ENCODE measurements at regions not wholly inside any gene's neighbourhood (a gene's known extent, or its start where the extent isn't known, plus 50 kb on each side); places are given as distances from the start of the nearest gene placed in this dataset.
"Not testable (repeated sequence)": the region's sequence is repeated elsewhere in the genome, so short reads cannot be mapped to it uniquely, and the experiment has no call there.

DNA sequence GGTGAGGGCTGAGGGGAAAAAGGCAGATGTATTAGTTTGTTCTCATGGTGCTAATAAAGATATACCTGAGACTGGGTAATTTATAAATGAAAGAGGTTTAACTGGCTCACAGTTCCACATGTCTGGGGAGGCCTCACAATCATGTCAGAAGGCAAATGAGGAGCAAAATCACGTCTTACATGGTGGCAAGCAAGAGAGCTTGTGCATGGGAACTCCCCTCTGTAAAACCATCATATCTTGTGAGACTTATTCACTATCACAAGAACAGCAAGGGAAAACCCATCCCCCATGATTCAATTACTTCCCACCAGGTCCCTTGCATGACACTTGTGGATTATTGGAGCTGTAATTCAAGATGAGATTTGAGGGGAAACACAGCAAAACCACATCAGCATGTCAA lies 1220.9 kb downstream of the GALC start:
- no peaks in the 10 kb centered on the region for H3K27me3 ChIP-seq (ENCODE audit: insufficient read depth, low read length)
- H3K4me3 ChIP-seq (ENCODE audit: low read length) = no peak overlapping the region
- no peaks in the 10 kb centered on the region for H3K9me3 ChIP-seq (ENCODE audit: low read depth, low read length)
- H3K4me1 ChIP-seq (ENCODE audit: insufficient read depth, low read length) = no peaks in the 10 kb centered on the region

DNA sequence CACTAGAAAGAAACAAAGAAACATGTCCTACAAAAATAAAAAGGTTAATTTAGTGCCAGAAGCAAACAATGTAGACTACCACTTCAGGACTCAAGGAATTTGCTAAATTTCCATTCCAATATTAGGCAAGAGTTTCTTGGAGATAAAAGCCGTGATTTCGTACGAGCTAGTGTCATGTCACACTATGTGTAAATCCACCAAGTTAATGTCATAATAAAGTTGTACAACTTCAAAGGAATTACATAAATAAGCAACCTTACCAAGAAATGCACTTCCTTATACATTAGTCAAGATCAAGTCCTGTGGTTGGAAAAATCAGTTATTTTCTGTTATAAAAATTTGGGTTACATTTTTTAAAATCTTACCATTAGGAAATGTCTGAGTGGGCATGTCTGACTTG lies 1222.8 kb downstream of the GALC start:
- Histone ChIP-seq H3K27me3 (ENCODE audit: insufficient read depth, low read length) (no peaks in the 10 kb centered on the region), H3K9me3 (ENCODE audit: low read depth, low read length) (no peaks in the 10 kb centered on the region), H3K4me3 (ENCODE audit: low read length) (no peak overlapping the region), H3K4me1 (ENCODE audit: insufficient read depth, low read length) (no peaks in the 10 kb centered on the region)

DNA sequence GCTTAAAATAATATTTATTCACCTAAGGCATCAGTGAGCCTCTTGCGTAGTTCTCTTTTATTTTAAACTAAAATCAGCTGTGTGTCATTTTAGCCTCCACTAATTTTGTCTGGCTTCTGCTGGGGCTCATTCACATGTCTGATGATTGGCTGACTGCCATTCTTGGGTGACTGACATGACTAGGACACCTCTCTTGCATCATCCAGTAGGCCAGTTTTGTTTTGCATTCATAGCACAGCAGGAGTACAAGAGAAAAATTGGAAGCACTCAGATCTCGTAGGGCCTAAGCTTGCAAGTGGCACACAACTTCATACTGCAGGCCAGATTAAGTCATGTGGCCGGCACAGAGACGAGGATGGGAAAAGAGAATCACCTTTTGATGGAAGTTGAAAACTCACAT lies 1226.5 kb downstream of the GALC start:
- no peak overlapping the region for H3K4me3 ChIP-seq (ENCODE audit: low read length)
- H3K4me1 ChIP-seq (ENCODE audit: insufficient read depth, low read length) = peaks cover 6% of the 10 kb centered on the region
- H3K27me3 ChIP-seq (ENCODE audit: insufficient read depth, low read length) = no peaks in the 10 kb centered on the region
- no peaks in the 10 kb centered on the region for H3K9me3 ChIP-seq (ENCODE audit: low read depth, low read length)

DNA sequence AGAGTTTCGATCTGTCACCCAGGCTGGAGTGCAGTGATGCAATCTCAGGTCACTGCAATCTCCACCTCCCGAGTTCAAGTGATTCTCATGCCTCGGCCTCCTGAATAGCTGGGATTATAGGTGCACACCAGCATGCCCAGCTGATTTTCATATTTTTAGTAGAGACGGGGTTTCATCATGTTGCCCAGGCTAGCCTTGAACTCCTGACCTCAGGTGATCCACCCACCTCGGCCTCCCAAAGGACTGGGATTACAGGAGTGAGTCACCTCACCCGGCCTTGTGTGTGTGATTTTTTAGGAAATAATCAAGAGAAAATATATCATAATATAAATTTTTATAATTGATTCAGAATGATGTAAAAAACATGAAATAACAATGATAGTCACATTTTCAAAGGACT lies 1231.4 kb downstream of the GALC start:
- Histone ChIP-seq H3K9me3 (ENCODE audit: low read depth, low read length) (no peaks in the 10 kb centered on the region), H3K4me3 (ENCODE audit: low read length) (no peak overlapping the region), H3K4me1 (ENCODE audit: insufficient read depth, low read length) (peaks cover 6% of the 10 kb centered on the region)

DNA sequence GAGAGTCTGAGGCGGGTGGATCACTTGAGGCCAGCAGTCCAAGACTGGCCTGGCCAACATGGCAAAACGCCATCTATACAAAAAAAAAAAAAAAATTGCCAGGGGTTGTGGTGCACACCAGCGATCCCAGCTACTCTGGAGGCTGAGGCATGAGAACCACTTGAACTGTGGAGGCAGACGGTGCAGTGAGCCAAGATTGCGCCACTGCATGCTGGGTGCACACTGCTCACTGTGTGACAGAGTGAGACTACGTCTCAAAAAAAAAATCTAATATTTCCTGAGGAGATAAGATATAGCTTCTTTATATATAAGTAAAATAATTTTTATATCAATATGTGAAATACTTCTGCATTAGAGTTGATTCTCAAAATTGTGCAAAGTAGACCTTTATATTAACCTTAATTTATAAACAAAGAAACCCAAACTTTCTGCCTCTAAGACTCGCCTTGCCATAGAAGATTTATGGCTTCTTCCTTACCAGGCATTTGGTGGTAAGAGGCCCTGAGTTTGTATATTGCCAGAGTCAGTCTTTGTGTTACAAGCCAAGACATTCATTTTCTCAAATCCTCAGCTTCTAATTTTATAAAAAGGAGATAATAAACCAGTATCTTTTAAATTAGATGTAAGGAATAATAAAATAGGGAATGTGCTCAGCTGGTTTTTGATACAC lies 1226.7 kb downstream of the FLRT2 start:
- Histone ChIP-seq H3K4me3 (ENCODE audit: low read length) (no peak overlapping the region), H3K4me1 (ENCODE audit: insufficient read depth, low read length) (no peaks in the 10 kb centered on the region), H3K9me3 (ENCODE audit: low read depth, low read length) (no peaks in the 10 kb centered on the region), H3K27me3 (ENCODE audit: insufficient read depth, low read length) (no peaks in the 10 kb centered on the region)

More for the DNA sequence above, 1231.4 kb downstream of the GALC start:
- H3K27me3 ChIP-seq (ENCODE audit: insufficient read depth, low read length) = no peaks in the 10 kb centered on the region

DNA sequence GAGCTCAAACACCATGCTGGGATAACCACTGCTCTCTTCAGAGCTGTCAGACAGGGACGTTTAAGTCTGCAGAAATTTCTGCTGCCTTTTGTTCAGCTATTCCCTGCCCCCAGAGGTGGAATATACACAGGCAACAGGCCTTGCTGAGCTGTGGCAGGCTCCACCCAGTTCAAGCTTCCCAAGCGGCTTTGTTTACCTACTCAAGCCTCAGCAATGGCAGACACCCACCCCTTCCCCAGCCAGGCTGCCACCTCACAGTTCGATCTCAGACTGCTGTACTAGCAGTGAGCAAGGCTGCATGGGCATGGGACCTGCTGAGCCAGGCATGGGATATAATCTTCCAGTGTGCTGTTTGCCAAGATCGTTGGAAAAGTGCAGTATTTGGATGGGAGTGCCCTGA lies 1220.5 kb downstream of the FLRT2 start:
- H3K9me3 ChIP-seq (ENCODE audit: low read depth, low read length); H3K4me1 ChIP-seq (ENCODE audit: insufficient read depth, low read length); H3K4me3 ChIP-seq (ENCODE audit: low read length); H3K27me3 ChIP-seq (ENCODE audit: insufficient read depth, low read length): not testable (repeated sequence)

DNA sequence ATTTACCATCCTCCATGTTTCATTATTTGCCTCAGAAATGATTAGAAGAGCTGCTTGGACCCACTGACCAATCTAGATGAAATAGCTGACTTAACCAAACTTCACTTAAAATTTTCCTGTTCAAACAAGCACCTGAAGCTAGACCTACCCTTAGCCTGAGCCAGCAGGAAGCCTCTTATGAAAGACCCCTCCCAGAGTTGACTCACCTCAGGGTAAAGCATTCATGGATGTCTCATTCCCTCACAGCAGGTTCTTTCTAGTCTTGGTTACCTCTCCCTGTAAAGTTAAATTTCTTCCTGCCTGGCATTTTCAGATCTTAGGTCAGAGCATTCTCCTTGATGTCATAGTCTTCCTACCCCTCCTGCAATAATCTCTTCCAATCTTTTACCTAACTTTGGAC lies 1209.8 kb downstream of the FLRT2 start:
- Histone ChIP-seq H3K4me3 (ENCODE audit: low read length) (no peak overlapping the region), H3K9me3 (ENCODE audit: low read depth, low read length) (no peaks in the 10 kb centered on the region), H3K27me3 (ENCODE audit: insufficient read depth, low read length) (no peaks in the 10 kb centered on the region), H3K4me1 (ENCODE audit: insufficient read depth, low read length) (no peaks in the 10 kb centered on the region)

DNA sequence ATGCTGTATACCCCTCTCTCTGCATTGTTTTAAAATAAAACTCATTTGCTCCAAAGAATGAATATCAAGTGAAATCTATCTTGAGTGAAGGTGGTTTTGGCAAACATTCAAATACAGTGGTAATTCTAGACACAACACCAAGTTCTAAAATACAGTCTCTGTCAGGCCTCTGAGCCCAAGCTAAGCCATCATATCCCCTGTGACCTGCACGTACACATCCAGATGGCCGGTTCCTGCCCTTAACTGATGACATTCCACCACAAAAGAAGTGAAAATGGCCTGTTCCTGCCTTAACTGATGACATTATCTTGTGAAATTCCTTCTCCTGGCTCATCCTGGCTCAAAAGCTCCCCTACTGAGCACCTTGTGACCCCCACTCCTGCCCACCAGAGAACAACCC lies 1201.5 kb downstream of the FLRT2 start:
- not testable (repeated sequence) for H3K4me1 ChIP-seq (ENCODE audit: insufficient read depth, low read length); H3K27me3 ChIP-seq (ENCODE audit: insufficient read depth, low read length); H3K4me3 ChIP-seq (ENCODE audit: low read length); H3K9me3 ChIP-seq (ENCODE audit: low read depth, low read length)

DNA sequence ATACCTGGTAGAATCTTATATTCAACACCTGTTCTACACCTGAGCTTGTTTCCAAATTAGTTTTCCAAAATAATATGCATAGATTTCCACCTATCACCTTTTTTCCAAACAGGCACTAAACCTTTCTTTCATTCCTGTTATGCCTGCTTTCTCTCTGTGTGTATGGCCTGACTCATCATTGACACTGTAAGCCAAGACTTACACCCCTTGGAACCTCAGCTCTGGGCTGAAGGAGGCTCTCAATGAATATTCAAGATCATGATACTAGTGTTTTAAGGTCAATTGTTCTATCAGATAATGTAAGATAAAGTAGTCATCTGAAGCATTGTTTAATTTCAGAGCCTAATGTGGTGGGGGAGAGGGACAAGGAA lies 1193.3 kb downstream of the FLRT2 start:
- H3K4me3 ChIP-seq (ENCODE audit: low read length) = no peak overlapping the region

DNA sequence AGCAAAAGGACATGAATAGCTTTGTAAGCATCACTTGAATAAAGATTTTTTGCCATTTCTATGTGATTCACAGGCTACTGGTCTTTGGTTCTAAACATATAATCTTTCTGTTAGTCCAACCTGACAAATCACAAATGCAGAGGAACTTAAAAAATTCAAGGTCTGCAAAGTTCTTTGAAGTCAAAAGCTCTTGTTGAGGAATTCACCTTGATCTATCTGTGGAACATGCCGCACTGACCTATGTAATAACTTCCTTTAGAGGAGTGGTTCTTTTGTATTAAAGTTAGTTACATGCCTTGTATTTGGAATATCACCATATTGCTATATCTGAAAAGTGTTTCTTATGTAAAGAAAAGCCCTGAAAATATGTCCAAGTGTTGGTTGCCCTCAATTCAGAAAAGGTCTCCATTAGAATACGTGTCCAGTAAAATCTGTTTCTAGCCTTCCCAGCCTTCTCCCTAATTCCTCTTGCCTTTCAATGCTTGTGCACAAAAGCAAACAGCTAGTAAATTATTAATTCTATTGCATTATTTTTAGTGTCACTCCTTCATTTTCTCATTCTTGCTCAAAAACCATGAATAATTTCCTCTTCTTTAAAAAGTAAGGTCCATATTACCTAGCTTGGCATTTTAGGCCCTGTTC lies 1192.8 kb downstream of the FLRT2 start:
- Histone ChIP-seq H3K4me3 (ENCODE audit: low read length) (no peak overlapping the region), H3K4me1 (ENCODE audit: insufficient read depth, low read length) (no peaks in the 10 kb centered on the region), H3K9me3 (ENCODE audit: low read depth, low read length) (no peaks in the 10 kb centered on the region), H3K27me3 (ENCODE audit: insufficient read depth, low read length) (no peaks in the 10 kb centered on the region)

More for the DNA sequence above, 1193.3 kb downstream of the FLRT2 start:
- no peaks in the 10 kb centered on the region for H3K27me3 ChIP-seq (ENCODE audit: insufficient read depth, low read length)
- no peaks in the 10 kb centered on the region for H3K9me3 ChIP-seq (ENCODE audit: low read depth, low read length)
- H3K4me1 ChIP-seq (ENCODE audit: insufficient read depth, low read length) = no peaks in the 10 kb centered on the region

DNA sequence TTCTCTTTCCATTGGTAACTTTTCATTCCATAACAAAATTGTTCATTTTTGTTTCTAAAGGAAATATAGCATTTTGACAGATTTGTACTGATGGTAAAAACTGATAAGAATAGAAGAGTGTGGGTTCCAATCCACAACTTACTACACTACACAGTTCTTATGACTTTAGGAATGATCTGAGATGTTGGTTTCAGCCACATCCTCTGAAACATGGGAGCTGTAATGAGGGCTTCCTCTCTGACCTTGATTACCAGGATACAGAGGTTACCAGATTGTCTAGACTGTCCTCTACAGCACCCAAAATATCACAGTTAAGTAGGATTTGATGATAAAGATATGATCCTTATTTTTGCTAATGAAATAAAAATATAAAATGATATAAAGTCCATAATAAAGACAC lies 1184.6 kb downstream of the FLRT2 start:
- no peaks in the 10 kb centered on the region for H3K9me3 ChIP-seq (ENCODE audit: low read depth, low read length)
- peaks cover 7% of the 10 kb centered on the region for H3K4me1 ChIP-seq (ENCODE audit: insufficient read depth, low read length)
- H3K4me3 ChIP-seq (ENCODE audit: low read length) = no peak overlapping the region
- no peaks in the 10 kb centered on the region for H3K27me3 ChIP-seq (ENCODE audit: insufficient read depth, low read length)

DNA sequence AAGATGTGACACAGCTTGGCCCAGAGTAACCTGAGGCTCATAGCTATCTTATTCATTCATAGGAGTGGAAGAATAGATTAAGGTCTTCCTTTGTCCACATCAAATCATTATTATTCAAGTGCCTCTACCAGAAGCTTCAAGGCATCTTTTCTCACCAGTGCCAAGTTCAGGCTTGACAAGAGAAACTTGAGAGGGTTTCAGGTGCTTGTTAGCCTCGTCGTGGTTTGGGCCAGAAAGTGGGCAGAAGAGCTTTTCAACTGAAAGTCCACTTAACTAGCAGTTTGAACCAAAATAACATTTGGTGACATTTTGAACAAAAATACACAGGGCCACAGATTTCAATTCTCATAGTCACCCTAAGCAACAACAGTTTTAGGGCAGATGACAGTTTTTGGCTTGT lies 1184.2 kb downstream of the FLRT2 start:
- no peaks in the 10 kb centered on the region for H3K9me3 ChIP-seq (ENCODE audit: low read depth, low read length)
- H3K27me3 ChIP-seq (ENCODE audit: insufficient read depth, low read length) = no peaks in the 10 kb centered on the region
- peaks cover 7% of the 10 kb centered on the region for H3K4me1 ChIP-seq (ENCODE audit: insufficient read depth, low read length)
- H3K4me3 ChIP-seq (ENCODE audit: low read length) = no peak overlapping the region

DNA sequence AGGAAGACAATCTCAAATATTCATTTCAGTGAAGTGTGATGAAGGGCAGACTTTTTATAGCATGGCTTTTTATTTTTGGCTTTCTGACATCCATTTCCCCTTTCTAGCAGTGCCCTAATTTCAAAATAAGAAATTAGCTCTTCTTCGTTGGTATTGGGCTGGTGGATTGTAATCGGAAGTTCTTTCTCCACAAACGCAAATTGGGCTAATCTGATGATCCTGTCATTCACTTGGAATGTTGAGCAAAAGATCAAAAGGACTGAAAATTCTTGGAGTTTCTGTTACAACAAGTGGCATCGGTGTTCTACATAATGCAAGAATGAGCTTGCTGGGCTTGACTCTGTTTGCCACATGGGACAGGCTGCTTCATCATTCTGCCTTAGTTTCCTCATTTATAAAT lies 1182.8 kb downstream of the FLRT2 start:
- Histone ChIP-seq H3K9me3 (ENCODE audit: low read depth, low read length) (no peaks in the 10 kb centered on the region), H3K27me3 (ENCODE audit: insufficient read depth, low read length) (no peaks in the 10 kb centered on the region), H3K4me1 (ENCODE audit: insufficient read depth, low read length) (peaks cover 7% of the 10 kb centered on the region), H3K4me3 (ENCODE audit: low read length) (no peak overlapping the region)

DNA sequence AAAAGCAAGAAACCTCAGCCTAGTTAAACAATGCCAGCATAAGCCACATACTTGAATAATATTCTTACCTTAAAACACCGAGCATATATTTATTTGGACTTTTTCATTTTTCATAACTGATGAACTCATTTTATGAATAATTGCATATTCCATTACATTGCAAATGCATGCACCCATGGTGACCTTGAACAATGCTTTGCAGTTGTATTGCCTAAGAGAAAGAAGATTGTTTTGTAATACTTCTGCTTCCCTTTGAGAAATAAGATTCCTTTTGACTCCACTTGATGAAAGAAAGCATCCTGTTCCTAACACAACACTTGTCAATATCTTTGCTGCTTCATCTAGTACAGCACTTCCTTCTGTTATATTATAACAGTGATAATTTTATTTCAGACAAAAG lies 1182.2 kb downstream of the FLRT2 start:
- Histone ChIP-seq H3K4me3 (ENCODE audit: low read length) (no peak overlapping the region), H3K27me3 (ENCODE audit: insufficient read depth, low read length) (no peaks in the 10 kb centered on the region), H3K4me1 (ENCODE audit: insufficient read depth, low read length) (peaks cover 7% of the 10 kb centered on the region), H3K9me3 (ENCODE audit: low read depth, low read length) (no peaks in the 10 kb centered on the region)

DNA sequence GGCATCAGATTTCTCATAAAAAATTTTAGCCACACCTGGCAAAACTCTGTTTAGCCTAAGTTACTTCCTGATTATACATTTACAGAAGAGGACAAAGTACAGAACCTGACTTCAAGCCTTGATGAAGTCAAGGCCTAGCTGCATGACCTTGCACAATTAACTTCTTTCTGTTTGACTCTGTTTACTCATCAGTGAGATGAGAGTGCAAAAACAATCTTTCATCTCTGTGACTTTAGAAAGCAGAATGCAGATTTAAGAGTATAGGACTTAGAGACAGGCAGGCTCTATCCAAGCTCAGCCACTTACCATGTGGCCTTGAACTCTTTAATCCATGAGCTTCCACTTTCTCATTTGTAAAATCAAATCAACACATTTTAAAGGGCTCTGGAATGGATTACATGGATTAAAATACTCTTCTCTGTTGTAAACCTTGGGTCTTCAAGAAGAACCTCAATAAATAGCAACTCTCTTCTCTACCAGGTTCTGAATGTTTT lies 1178.9 kb downstream of the FLRT2 start:
- Histone ChIP-seq H3K4me1 (ENCODE audit: insufficient read depth, low read length) (peaks cover 7% of the 10 kb centered on the region), H3K9me3 (ENCODE audit: low read depth, low read length) (no peaks in the 10 kb centered on the region), H3K4me3 (ENCODE audit: low read length) (no peak overlapping the region), H3K27me3 (ENCODE audit: insufficient read depth, low read length) (no peaks in the 10 kb centered on the region)

DNA sequence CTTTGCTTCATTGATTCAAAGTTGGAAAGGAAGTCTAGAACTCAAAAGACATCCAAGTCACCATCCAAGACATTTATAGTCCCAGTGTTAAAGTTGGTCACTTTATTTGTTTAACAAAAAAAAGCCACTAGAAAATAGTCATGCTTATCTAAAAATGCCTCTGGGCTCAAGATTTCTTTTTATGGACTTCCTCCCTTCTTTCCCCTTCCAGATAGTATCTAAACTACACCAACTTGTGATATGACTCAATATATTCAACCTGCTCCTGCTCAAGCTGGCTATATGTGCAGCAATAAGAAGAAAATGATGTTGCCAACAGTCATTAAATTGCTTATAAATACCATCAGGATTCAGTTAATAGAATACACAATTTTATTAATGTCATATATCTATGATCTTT lies 1177.1 kb downstream of the FLRT2 start:
- H3K4me1 ChIP-seq (ENCODE audit: insufficient read depth, low read length) = no peaks in the 10 kb centered on the region
- H3K9me3 ChIP-seq (ENCODE audit: low read depth, low read length) = no peaks in the 10 kb centered on the region
- H3K4me3 ChIP-seq (ENCODE audit: low read length) = no peak overlapping the region
- H3K27me3 ChIP-seq (ENCODE audit: insufficient read depth, low read length) = no peaks in the 10 kb centered on the region
